Nephron (organoid): ENCODE measurements at regions not wholly inside any gene's neighbourhood (a gene's known extent, or its start where the extent isn't known, plus 50 kb on each side); places are given as distances from the start of the nearest gene placed in this dataset.

Experiments
- H3K27ac Mint-ChIP-seq, 3 experiments: 2 replicates each; pipeline ENCODE4 v1.8.0; 2020; ENCODE audit warnings: mixed read lengths in 3 of 3, mild to moderate bottlenecking in 2 of 3, moderate library complexity in 1 of 3
- H3K27me3 Mint-ChIP-seq: 2 replicates; pipeline ENCODE4 v1.8.0; 2021; ENCODE audit warnings: low read depth, mild to moderate bottlenecking, moderate library complexity, mixed read lengths
- H3K36me3 Mint-ChIP-seq: 2 replicates; pipeline ENCODE4 v1.8.0; 2020; ENCODE audit warnings: low read depth, mixed read lengths
- H3K4me1 Mint-ChIP-seq: 2 replicates; pipeline ENCODE4 v1.8.0; 2020; ENCODE audit warnings: mixed read lengths
- H3K4me3 Mint-ChIP-seq, 3 experiments: 2 replicates each; pipeline ENCODE4 v1.8.0; 2020; ENCODE audit warnings: mild to moderate bottlenecking in 3 of 3, mixed read lengths in 3 of 3, moderate library complexity in 2 of 3
- H3K9me3 Mint-ChIP-seq: 2 replicates; pipeline ENCODE4 v1.8.0; 2020; ENCODE audit warnings: mixed read lengths
- TF ChIP-seq, protein P1 (sequence below), 3 experiments: fragments of 200-600 bp; sonication (generic); IDR thresholded peaks; one replicate each; pipeline ENCODE4 v1.5.0; 2021; ENCODE audit warnings: antibody characterized with exemption in 3 of 3; ENCODE audit not compliant: unreplicated experiment in 3 of 3

DNA sequence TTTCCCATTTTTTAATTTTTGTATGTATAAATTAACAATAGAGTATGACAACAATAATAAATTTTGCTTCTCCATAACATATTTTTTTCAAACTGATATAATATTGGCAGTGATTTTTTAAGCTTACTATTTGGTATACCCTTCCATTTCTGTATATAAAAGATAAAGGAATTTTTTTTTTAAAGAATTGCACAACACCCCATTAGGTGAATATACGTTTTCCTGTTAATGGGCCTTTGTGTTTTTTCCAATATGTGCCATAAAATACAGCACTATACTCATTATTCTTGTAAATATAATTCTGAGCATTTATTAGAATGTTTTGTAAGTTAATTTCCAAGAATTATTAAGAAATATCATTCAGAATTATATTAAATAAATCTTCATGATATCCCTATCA lies 515.2 kb upstream of the RGS18 start:
- Mint-ChIP-seq H3K4me1 (peaks cover 4% of the 10 kb centered on the region), H3K4me3 (no peak overlapping the region), H3K9me3 (peaks cover 3% of the 10 kb centered on the region), H3K27ac (no peak overlapping the region), H3K27me3 (no peaks in the 10 kb centered on the region), H3K36me3 (no peaks in the 10 kb centered on the region)
- TF ChIP-seq, protein P1, sequence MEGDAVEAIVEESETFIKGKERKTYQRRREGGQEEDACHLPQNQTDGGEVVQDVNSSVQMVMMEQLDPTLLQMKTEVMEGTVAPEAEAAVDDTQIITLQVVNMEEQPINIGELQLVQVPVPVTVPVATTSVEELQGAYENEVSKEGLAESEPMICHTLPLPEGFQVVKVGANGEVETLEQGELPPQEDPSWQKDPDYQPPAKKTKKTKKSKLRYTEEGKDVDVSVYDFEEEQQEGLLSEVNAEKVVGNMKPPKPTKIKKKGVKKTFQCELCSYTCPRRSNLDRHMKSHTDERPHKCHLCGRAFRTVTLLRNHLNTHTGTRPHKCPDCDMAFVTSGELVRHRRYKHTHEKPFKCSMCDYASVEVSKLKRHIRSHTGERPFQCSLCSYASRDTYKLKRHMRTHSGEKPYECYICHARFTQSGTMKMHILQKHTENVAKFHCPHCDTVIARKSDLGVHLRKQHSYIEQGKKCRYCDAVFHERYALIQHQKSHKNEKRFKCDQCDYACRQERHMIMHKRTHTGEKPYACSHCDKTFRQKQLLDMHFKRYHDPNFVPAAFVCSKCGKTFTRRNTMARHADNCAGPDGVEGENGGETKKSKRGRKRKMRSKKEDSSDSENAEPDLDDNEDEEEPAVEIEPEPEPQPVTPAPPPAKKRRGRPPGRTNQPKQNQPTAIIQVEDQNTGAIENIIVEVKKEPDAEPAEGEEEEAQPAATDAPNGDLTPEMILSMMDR (IDR thresholded peaks at IDR 0.05; ENCODE audit: unreplicated experiment in 3 of 3) = no peak

DNA sequence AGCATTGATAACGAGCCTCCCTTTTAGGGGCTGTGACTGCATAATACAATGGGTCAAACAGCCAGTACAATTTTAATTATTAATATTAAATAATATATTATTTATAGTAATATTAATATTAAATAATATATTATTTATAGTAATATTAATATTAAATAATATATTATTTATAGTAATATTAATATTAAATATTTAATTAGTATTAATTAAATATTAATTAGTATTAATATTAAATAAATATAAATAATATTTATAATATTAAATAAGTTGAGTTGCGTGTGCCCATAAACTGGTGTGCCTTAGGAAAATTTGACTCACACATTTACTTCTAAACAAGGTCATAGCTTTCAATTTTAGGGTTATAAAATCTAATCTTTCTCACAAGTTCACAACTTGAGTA lies 509.3 kb upstream of the RGS18 start:
- Mint-ChIP-seq H3K4me1 (peaks cover 5% of the 10 kb centered on the region), H3K9me3 (peaks cover 3% of the 10 kb centered on the region), H3K27me3 (no peaks in the 10 kb centered on the region), H3K36me3 (no peaks in the 10 kb centered on the region), H3K4me3 (no peak overlapping the region), H3K27ac (no peak overlapping the region)
- TF ChIP-seq, protein P1 (IDR thresholded peaks at IDR 0.05; ENCODE audit: unreplicated experiment in 3 of 3) = no peak

DNA sequence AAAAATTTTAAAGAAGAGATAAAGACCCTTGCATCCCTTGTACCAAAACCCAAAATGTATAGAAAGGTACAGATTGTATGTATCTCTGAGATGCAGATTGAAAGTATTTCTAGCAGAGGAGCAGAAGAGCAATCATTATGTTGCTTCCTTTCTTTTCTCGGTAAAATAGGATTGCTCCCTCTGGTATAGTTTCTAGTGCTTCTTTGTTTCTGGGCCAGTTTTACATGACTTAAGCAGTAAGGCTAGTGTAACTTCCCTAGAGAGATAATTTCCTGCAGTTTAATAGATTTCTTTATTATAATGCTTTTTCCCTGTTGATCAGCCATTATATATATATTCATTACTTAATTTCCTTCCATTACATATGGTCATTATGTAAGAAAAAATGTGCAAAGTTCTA lies 496.2 kb upstream of the RGS18 start:
- TF ChIP-seq, protein P1 (IDR thresholded peaks at IDR 0.05; ENCODE audit: unreplicated experiment in 3 of 3) = no peak
- no peaks in the 10 kb centered on the region for H3K36me3 Mint-ChIP-seq

DNA sequence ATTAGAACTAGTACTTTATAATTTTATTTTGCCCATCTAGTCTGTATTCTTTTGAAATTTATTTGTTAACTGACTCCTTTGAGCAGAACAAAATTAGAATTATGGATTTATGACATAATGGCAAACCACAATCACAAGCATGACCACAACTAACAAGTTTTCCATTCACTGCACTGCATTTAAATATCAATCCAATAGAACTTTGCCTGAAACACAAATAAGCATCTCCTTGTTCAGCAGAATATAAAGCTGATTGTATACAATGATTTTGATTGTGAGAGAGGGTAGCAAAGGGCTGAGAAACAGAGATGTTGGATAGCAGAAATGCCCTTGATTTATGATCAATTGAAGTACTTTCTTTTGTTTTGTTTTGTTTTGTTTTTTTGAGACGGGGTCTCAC lies 495.5 kb upstream of the RGS18 start:
- no peaks in the 10 kb centered on the region for H3K9me3 Mint-ChIP-seq
- no peak overlapping the region for H3K4me3 Mint-ChIP-seq
- H3K27ac Mint-ChIP-seq = no peak overlapping the region
- no peaks in the 10 kb centered on the region for H3K27me3 Mint-ChIP-seq
- TF ChIP-seq, protein P1 (IDR thresholded peaks at IDR 0.05; ENCODE audit: unreplicated experiment in 3 of 3) = no peak
- H3K36me3 Mint-ChIP-seq = no peaks in the 10 kb centered on the region
- no peaks in the 10 kb centered on the region for H3K4me1 Mint-ChIP-seq

More for the DNA sequence above, 496.2 kb upstream of the RGS18 start:
- no peaks in the 10 kb centered on the region for H3K27me3 Mint-ChIP-seq
- no peaks in the 10 kb centered on the region for H3K9me3 Mint-ChIP-seq
- no peaks in the 10 kb centered on the region for H3K4me1 Mint-ChIP-seq
- H3K4me3 Mint-ChIP-seq = no peak overlapping the region
- no peak overlapping the region for H3K27ac Mint-ChIP-seq

DNA sequence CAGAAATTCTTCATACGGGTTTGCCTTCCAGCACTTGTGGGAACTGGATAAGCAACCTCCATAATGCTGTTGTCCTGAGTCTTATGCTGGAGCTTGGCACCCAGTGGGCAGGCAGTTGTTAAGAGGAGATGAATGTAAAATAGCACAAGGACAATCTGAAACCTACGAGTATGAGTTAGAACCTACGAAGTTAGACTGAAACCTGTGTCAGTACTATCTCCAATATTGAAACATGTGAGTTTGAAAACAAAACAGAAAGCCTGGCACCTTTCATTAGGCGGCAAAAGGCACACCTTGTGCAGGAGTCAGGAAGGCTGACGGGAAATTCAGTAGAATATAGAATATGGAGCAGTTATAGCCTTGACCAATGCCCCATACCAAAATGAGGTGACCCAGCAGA lies 489.7 kb upstream of the RGS18 start:
- Mint-ChIP-seq H3K36me3 (no peaks in the 10 kb centered on the region), H3K4me3 (no peak overlapping the region), H3K27ac (no peak overlapping the region), H3K27me3 (no peaks in the 10 kb centered on the region), H3K4me1 (no peaks in the 10 kb centered on the region), H3K9me3 (no peaks in the 10 kb centered on the region)
- TF ChIP-seq, protein P1 (IDR thresholded peaks at IDR 0.05; ENCODE audit: unreplicated experiment in 3 of 3) = no peak

DNA sequence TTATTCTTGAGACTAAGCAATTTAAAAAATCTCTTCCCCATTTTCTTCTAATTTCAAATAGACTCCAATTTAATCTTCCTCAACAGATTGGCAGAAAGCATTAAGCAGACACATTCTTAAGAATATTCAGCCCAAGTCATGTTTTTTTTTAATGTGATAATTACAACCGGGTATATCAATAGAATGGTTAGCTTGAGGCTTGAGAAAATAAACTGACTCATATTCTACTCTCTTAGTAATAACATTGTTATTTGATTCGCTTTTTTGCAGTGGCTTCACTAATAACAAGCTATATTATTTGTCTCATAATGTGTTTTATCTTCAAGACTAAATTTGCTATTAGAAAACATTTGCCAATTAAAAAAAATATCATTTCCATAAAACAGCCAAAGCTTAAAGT lies 488.6 kb upstream of the RGS18 start:
- Mint-ChIP-seq H3K9me3 (no peaks in the 10 kb centered on the region), H3K27me3 (no peaks in the 10 kb centered on the region), H3K4me3 (no peak overlapping the region), H3K27ac (no peak overlapping the region), H3K4me1 (no peaks in the 10 kb centered on the region), H3K36me3 (no peaks in the 10 kb centered on the region)
- TF ChIP-seq, protein P1 (IDR thresholded peaks at IDR 0.05; ENCODE audit: unreplicated experiment in 3 of 3) = no peak
